LNCAP (cell line): ENCODE measurements at regions not wholly inside any gene's neighbourhood (a gene's known extent, or its start where the extent isn't known, plus 50 kb on each side); places are given as distances from the start of the nearest gene placed in this dataset.

Source experiments
- TF ChIP-seq, protein P1 (sequence below): fragments of 450-650 bp; IDR thresholded peaks from 2 replicates; pipeline ENCODE4 v1.5.1; 2017; ENCODE audit warnings: mild to moderate bottlenecking

DNA sequence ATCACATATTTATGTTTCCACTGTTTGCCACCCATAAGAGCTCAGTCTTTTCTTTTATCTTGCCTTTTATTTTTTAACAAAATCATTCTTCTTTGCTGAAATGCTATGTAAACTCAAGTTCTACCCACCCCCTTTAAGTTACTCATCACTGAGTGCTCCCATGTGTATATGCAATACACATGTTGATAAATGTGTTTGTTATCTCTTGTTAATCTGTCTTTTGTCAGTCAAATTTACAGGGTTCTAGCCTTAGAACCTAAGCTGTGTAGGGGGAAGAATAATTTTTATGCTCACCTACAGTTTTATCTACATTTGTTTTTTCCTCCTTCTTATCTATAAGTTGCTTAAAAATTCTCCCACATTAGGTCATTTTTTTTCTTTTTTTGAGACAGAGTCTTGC is 1195.9 kb downstream of the ROBO2 start:
- TF ChIP-seq, protein P1, sequence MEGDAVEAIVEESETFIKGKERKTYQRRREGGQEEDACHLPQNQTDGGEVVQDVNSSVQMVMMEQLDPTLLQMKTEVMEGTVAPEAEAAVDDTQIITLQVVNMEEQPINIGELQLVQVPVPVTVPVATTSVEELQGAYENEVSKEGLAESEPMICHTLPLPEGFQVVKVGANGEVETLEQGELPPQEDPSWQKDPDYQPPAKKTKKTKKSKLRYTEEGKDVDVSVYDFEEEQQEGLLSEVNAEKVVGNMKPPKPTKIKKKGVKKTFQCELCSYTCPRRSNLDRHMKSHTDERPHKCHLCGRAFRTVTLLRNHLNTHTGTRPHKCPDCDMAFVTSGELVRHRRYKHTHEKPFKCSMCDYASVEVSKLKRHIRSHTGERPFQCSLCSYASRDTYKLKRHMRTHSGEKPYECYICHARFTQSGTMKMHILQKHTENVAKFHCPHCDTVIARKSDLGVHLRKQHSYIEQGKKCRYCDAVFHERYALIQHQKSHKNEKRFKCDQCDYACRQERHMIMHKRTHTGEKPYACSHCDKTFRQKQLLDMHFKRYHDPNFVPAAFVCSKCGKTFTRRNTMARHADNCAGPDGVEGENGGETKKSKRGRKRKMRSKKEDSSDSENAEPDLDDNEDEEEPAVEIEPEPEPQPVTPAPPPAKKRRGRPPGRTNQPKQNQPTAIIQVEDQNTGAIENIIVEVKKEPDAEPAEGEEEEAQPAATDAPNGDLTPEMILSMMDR, result no peak

DNA sequence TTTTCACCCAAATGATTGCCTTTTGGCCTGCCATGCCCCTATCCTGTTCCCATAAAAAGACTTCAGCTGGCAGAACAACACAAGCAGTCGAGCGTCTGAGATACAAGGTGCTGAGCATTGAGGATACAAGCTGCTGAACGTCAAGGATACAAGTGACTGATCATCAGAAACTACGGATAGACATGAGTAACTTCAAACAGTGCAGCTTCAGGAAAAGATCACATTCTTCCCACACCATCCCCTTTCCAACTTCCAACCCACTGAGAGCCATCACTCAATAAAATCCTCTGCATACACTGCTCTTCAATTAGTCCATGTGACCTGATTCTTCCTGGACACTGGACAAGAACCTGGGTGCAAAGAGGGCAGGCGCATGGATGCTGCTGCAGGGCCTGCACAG is 1198.9 kb downstream of the ROBO2 start:
- TF ChIP-seq, protein P1, result no peak

DNA sequence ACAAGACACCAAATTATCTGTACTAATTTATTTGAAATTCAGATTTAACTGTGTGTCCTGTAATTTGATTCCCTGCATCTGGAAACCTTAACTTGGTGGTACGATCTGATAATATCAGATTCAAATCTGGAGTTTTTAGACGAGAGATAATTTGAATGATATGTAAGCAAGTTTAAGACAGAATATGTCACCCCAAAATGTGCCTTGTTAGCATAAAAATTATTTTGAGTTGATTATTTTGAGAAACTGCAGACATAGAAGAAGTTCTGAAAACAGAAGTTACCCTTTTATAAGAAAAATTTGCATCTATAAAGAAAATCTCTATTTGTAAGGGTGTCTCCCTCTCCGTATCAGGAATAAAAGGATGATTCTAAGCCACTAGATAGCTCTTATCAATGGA is 1202.8 kb downstream of the ROBO2 start:
- TF ChIP-seq, protein P1, result no peak

DNA sequence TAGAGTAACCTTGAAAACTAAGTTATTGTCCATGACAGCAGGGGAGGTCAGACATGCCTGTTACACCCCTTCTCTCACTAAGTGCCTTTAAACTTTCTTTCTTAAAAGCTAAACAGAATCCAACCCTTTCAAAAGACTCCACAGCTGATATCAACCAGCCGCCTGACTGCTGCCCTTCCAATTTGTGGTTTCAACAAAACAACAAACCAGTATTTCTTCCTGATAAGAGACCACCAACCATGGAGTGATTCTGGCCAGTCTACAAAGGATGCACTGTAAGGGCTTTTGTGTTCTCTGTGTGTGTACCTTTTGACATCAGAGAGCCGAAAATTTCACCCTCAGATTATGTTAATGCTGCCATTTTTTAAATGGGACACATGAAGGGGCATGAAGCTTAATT is 1204.2 kb downstream of the ROBO2 start:
- TF ChIP-seq, protein P1, result no peak

DNA sequence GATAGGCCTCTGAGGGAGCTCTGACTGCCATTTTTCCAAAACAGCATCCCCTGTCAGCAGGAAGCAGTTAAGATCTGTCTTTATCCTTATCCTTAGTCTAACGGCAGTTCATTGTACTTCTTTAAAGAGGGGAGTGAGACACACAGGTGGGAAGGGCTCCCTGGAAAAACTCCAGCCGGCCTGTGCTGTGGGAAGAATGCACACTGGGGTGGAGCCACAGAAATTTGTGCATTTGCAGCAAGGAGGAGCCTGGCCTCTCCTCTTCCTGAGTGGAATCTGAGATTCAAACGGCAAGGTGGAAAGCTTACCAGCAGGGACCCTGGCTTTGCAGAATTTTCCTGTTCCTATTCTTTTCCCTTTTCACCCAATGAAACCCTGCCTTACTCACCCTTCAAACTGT is 1209.4 kb downstream of the ROBO2 start:
- TF ChIP-seq, protein P1, result no peak

DNA sequence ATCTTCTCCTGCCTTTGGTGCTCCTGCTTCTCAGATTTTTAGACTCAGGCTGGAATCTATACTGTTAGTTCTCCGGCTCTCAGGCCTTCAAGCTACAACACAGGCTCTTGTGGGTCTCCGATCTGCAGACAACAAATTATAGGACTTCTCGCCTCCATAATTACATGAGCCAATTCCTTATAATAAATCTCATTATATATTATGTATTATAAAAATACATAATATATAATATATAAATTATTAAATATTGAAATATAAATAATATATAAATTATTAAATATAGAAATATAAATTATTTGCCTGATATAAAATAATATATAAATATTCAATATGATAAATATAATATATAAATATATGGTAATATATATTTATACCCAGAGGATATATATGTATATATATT is 1214.0 kb downstream of the ROBO2 start:
- TF ChIP-seq, protein P1, result no peak

DNA sequence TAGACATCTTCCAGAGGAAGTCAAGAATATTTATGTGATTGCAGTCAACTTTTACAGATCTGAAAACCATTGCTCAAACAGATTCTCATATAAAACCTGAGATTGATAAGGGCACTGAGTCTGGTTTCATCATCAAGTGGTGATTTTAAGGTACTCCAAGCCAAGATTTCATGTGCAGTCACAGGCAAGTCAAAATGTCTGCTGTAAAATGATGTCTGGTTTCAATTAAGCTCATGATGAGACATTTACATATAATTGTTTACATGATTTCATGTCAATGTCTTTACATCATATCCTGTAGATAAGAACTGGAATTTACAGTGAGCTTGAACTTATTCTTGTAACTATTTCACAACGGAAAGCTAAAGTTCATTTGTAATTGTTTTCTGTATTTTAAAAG is 1215.5 kb downstream of the ROBO2 start:
- TF ChIP-seq, protein P1, result no peak

DNA sequence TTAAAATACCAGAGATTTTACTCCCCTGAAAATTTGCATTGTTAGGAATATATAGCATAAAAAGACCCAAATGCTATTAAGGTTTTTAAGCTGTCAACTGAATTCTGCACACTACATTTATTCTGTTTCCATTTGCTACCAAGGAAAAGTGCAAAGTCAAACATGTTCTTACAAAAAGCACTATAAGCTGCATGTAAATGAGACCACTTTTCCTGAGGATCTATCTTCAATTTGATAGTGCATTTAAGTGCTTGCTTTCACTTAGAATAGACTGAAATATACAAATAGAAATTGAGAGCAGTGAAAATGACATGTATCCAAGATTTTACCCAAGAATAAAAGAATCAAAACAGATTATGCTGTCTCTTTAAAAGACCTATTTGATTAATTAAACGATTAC is 1216.2 kb downstream of the ROBO2 start:
- TF ChIP-seq, protein P1, result no peak
